Keratinocyte (primary cell): ENCODE measurements at regions not wholly inside any gene's neighbourhood (a gene's known extent, or its start where the extent isn't known, plus 50 kb on each side); places are given as distances from the start of the nearest gene placed in this dataset.

Experiments used
- CTCF ChIP-seq, 3 experiments: IDR thresholded peaks in 1 of 3; conservative IDR thresholded peaks in 1 of 3; optimal IDR thresholded peaks in 1 of 3; 2 replicates in 2 of 3; 3 replicates in 1 of 3; pipeline versions ENCODE3 to v1.5.1; 2011; ENCODE audit warnings: low read length in 3 of 3, mild to moderate bottlenecking in 3 of 3, moderate library complexity in 2 of 3, control low read depth in 1 of 3, inconsistent platforms in 1 of 3; ENCODE audit not compliant: insufficient read depth in 2 of 3; ENCODE audit errors: extremely low read depth in 1 of 3
- EZH2 ChIP-seq: IDR thresholded peaks from one replicate; pipeline ENCODE4 v1.6.1; 2012; ENCODE audit warnings: inconsistent platforms, mild to moderate bottlenecking, low read length, moderate library complexity

- TF ChIP-seq CTCF (optimal IDR thresholded peaks at IDR 0.05 in 1 of 3, IDR thresholded peaks at IDR 0.05 in 1 of 3, conservative IDR thresholded peaks at IDR 0.05 in 1 of 3; ENCODE audit: extremely low read depth in 1 of 3, insufficient read depth in 2 of 3, low read length in 3 of 3) (no peak), EZH2 (no peak)
These were observed 454.3 kb downstream of the HAPSTR1 start for GRCh38 chr16:9545522-9546437.
